HG02943 (cell line): ENCODE measurements at regions not wholly inside any gene's neighbourhood (a gene's known extent, or its start where the extent isn't known, plus 50 kb on each side); places are given as distances from the start of the nearest gene placed in this dataset.

Experiments
- ATAC-seq: cut with Tn5 transposase; IDR thresholded peaks from one replicate; pipeline ENCODE4 v1.9.1; 2021; ENCODE audit warnings: mild to moderate bottlenecking, low read depth, moderate library complexity; ENCODE audit not compliant: unreplicated experiment

DNA sequence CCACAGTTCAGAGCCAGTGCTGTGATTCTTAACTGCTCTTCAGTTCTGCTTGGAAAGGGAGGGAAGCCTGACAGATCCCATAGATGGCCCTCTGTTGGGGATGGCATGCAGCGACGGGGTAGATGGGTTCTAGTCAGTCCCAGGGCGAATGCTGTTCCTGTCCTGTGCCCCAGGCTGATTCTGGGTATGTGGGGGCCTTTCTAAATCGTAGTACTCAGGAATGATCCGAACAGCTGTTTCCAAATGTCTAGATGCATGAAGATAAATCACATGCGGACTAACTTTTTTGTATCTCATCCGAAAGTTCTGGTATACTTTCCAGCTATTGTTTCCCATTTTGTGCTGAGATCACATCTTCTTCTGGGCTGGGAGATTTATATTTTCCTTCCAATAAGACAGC lies 186.0 kb upstream of the MKI67 start:
- ATAC-seq: no peak

DNA sequence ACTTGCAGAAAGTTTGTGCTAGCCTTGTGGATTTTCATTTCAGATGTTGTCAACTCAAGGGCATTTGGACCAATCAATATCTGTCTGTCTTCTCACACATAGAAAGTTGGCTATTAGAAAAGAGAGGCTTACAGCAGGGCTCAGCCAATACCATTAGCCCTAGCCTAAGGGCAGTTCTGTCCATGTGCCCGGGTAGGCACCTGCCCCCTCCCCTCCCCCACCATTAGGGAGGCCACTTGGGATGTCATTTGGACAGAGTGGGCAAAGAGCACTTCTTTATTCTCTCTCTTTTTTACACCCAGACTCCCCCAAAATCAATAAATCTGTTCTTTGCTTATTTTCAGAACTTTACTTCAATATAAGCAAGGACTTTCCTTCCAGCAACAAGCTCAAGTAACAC lies 188.5 kb upstream of the MKI67 start:
- no peak for ATAC-seq

DNA sequence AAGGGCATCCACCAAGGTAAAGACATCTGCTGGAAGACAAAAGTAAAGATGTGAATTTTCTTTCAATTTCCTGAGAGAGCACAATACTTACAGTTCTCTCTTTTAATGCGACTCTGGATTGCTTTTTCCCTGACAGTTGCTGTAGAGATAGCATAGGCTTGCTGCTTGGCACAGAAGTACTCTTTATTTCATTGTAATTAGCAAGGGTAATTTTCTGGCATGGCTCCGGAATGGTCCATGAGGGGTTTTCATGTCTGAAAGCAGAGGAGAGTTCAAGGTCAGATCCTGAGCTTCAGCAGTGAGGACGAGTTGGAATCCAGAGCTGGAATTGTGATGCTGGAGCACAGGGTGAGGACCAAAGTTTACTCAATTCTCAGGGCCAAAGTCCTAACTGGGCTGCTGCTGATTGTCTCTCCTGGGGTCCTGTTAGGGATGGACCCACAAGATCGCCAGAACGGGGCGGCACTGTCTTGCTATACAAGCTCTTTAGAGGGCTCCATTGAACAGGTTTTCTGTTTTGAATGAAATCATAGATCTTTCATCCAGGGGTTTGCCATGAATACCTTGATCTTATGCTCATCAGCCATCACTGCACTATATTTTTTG lies 190.0 kb upstream of the MKI67 start:
- no peak for ATAC-seq

DNA sequence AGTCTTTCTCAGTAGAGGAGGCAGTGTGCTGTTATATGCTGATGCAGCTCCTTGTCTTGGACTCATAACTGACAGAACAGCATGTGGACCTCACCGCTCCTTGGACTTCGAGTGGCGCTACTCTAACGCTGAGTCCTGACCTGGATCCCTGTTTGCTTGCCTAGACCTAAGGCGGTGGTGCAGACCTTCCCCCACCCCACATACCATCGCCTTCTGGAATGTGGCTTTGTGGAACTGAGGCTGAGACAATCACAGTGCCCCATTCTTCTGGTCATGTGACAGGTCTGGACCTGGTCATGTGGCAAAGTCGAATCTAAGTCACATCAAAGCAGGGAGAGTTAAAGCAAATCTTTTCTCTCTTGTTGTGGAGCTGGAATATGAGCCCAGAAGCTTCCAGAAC lies 190.7 kb upstream of the MKI67 start:
- no peak for ATAC-seq

DNA sequence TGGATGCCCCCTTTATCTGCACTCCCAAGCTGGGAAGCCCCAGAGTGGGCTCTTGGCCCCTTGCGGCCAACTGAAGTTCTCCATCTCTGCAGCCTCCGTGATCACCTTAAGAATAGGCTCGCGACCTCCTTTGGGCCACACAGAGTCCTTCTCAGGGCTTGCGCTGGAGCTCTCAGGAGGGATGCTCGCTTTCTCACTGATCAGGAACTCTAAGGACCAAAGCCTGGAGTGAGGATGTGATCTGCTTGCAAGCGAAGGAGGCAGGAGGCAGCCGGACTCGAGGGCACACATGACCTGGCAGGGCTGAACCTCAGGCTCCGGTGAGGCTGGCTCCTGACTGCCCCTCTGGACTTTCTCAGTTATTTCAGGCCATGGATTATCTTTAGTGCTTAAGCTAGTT lies 192.1 kb upstream of the MKI67 start:
- no peak for ATAC-seq

DNA sequence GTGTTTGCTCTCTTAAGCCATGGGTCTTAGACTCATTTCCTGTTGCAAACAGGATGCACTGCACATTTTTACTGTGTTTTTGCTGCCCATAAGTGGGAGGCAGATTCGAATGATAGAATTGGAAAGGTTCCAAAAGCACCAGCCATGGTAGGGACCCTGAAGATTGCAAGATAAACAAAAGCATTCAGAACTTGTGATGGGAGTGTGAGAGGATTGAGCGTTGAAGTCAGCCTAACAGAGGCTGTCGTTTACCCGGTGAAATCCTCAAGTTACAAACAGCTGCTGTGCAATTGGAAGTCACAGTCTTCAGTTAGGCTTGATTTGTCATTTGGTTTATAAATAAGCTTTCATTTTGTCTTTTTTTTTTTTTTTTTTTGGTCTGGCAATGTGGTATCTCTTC lies 192.7 kb upstream of the MKI67 start:
- ATAC-seq: no peak

DNA sequence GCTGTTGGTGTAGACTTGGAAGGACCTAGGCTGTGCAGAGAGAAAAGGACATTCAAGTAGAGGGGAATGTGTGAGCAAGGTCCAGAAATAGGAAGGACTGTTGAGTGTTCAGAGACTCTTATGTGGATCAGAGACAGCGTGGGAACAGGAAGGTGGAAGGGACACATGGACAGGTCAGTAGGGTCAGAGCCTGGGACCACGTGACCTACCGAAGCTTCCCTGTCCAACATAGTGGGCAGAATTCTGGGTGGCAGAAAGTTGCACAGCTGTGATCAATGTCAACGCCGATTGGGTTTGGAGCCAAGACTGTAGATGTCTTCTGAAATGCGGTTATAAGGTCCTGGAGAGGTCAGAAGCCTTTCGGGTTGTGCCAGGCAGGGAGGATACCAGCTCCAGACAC lies 195.9 kb upstream of the MKI67 start:
- no peak for ATAC-seq

DNA sequence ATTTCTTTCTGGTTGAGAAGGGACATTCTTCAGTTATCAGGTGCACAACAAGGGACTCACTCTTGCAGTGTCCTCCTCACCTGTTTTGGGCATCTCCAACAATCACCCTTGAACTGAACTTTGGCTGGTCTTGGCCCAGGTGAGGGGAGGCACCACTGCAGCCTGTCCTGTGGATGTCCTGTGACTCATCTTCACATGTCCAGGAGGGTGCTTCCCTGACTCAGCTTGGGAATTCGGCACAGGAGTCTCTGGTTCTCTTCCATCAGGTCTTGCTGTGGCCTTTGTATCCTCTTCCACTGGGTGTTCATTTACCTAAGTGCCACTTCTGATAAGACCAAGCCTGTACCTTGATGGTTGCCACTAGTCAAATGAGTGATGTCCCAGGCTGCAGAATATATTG lies 196.7 kb upstream of the MKI67 start:
- ATAC-seq: no peak

DNA sequence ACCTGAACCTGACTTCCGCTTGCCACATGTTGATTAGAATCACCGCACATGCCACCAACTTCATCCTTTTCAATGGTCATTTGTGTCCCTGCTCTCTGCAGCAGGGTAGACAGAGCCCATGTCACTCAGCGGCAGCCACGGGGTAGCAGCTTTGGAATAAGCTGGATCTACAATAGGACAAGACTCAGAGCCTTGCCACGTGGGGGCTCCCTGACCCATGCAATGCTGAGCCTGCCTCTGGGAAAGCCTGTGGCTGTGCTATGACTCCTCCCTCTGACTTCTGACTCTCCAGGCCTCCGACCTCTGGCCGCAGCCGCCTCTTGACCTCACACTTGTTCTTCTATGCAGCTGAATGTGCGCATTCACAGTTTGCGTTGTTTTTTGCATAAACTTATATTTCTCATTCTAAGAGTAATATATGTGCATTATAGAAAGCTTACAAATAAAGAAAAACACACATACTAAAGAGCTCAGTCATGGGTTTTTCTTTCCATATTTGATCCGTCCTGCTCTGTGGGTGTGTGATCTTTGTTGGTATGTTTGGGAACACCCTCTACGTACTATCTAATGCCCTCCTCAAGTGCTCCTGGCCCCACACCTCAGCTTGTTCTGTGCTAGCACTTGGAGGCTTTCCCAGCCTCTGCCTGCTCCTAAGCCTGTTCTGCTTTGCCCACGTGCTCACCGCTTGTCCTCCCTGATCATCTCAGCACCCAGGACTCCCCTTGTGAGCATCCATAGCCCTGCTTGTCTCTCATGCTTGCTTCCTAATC lies 198.0 kb upstream of the MKI67 start:
- no peak for ATAC-seq

DNA sequence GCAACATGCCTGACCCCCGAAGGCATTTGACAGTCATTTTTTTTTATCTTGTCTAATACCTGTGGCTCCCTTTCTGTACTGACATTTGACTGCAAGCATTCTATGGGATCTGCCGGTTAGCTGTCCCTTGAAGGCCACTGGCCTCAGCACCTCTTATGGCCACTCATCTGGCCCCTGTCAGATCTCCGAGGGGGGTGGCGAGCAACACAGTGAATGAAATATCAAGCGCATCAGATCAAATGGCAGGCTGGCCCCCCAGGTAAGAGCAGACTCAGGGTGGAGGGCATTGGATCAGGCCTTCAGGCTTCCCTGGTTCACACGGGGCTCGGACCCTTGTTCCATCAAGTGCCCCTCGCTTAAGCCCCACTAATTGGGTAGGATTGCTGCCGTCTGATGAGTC lies 199.6 kb upstream of the MKI67 start:
- ATAC-seq: no peak

DNA sequence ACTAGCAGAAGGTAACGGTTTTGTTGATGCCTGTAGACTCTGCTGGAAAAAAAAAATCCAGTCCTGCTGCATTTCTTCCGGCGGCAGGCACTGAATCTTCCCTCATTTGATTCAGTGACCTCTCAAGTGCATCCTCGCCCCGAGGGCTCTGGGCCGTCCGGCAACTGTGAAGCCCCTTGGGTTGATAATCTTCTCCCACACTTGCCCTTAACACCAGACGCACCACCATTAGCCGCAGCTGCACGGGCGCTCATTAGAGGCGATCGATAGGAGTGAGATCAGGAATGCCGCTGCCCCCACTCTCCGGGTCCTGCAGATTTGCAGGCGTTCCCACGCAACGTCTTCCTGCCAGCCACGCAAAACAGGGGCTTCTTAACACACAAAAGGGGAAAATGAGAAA lies 200.0 kb upstream of the MKI67 start:
- no peak for ATAC-seq

DNA sequence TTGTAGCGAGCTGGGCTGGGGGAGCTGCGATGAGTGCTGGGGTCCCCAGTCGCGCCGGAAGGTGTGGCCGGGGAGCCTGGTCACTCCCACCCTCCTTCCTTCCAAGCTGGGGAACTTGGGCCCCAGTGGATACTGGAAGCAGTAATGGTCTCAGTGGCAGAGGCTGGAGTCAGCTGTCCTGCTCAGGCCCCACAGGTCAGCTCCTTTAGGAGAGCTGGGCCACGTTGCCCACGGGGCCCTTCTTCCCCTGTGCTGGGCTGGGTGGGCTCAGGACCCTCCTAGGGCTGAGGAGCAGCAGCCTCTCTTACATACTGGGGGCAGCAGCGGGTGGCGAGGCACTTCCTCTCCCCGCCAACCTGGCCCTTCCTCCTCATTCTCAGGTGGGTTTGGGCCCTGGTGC lies 200.6 kb upstream of the MKI67 start:
- no peak for ATAC-seq

DNA sequence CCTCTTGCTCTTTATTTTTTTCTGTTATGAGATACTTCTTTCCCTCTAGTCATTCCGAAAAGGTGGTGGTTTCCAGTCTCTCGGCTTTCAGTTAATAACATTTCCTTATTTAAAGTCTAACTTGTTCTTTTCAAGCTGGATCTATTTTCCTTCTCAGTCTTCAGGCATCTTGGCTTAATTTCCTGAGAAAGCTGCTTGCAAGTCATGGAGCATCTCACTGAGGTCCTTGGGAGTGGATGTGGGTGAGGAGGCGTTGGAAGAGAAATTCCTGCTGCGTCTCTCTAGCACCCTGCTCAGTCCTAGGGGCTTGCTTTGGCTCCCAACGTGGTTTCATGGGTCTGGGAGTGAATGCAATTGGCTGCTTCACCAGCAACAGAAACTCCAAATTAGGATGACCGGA lies 210.2 kb upstream of the MKI67 start:
- no peak for ATAC-seq

DNA sequence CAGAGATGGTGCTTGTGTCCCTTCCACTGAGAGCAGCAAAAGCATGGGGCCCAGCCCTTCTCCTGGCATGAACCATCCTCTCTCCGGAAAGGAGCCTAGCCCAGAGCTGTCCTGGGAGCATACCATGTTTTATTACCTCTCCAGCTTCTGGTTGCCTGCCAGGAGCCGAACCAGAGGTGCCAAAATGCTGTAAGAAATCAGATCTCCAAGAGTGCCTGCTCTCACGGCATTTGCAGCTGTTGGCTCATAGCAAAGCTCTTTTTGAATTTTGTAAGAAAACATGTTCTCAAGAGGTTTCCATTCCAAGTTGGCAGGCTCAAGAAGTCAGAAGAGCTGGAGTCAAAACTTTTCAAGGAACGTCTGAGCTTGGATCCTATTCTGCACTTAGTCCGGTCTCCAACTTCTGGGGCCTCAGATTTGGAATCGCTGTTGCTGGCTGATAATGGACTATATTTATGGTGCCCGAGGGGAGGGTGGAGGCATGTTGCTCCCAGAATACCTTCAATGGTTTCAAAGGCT lies 211.7 kb upstream of the MKI67 start:
- ATAC-seq: no peak

DNA sequence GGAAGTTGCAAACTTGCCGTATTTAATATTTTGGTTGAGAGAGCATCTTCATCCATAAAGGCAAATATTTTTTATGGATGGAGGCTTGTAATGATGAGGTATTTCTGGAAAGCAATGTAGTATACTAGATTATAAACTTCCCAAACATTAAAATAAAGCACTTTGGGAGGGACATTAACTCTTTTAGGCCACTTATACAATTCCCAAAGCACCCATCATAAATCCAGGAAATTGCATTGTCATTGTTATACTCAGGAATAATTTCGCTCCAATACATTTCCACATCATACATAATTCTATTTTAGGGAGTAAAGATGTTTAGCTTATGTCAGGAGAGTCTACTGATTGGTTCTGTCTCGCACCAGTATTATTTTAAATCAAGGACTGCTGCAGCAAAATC lies 212.7 kb upstream of the MKI67 start:
- ATAC-seq: no peak

DNA sequence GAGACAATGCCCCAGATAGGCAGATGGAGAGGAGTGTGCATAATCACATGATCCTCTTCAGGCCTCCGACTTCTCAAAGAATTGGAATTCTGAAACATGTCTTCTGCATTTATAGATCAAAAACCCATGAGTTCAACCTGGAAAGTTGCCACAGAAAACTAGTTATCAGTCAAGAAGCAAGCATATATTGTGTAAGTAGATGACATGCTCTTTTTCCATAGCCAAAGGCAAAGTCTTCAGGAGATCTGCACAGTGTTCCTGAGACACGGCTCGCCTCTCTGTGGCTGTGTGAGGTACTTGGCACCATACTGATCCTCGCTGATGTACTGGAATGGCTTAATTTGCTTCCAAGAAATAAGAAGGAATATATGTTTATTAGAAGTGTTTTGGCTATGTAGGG lies 213.5 kb upstream of the MKI67 start:
- ATAC-seq: no peak

DNA sequence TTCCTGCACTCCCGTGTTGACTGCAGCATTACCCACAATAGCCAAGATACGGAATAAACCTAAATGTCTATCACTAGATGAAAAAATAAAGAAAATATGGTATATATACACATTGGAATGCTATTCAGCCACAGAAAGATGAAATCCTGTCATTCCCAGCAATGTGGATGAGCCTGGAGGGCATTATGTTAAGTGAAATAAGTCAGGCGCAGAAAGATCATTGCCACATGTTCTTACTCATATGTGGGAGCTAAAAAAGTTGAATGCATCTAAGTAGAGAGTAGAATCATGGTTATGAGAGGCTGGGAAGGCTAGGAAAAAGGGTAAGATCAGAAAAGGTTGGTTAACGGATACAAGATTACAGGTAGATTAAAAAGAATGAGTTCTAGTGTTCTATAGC lies 219.1 kb upstream of the MKI67 start:
- ATAC-seq: no peak

DNA sequence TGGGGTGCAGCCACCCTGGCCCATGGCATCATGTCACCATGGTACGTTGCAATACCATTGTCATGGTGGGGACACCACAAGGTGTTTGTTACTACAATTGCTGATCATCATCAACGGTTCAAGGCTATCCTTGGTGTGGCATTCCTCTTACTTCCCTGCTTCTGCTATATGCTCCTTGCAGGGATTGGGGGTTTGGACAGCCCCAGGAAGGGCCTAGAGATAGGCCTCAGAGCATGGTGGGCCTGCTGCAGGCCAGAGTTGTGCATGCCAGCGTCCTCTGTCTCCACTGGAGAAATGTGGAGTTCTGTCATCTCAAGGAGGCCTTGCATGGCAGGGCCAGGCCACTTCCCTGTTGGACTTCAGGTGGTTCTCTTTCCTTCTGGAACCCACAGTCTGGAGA lies 234.6 kb upstream of the MKI67 start:
- no peak for ATAC-seq

DNA sequence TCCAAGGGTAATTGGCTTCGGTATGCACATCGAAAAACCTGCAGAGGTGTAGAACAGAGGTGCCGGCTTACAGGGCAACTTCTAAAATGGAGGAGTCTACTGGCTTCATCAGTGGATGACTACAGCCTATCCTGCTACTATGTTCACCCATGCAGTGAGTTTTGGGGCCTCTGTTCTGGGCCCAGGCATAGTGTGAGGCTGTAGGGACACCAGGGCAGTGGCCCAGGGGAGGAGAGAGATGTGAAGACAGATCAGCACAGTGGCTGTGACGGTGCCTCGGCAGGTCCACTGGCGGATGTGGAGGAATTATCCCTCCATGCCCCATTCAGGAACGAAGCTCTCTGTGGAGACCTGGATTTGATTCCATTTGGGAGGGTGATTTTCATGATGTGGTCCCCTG lies 235.3 kb upstream of the MKI67 start:
- ATAC-seq: no peak

DNA sequence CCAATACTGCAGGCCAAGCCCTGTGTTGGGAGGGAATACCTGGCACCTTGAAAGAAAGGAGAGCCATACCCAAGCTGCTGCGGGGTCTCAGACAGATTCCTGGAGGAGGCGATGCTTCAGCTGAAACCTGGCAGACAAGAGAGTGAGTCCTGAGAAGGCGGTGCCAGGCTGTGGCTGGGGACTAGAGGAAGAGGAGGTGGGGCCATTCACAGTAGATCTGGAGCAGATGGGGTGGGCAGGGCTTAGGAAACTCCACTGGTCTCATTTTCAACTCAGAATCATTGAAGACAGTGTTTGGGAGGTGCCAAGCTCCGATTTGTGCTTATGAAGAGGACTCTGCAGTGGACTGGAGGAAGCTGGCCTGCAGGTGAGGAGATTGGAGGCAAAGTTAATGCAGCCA lies 236.3 kb upstream of the MKI67 start:
- ATAC-seq: no peak

DNA sequence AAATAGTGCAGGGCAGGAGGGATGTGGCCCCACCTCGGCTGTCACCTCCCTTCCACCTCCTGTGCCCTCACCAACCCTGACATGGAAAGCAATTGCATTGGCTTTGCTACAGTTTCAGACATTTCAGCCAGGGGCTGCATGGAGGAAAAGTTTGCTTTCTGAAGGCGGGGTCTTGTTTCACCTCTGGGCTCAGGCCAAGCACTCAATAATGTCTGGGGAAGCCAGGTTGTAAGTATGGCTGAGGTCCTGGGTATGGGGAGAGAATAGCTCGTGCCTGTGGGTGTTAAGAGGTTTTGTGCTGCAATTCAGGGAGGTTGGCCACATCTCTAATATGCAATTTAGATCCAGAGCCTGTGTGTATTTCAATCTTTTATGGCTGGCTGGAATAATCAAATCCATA lies 238.4 kb upstream of the MKI67 start:
- no peak for ATAC-seq

DNA sequence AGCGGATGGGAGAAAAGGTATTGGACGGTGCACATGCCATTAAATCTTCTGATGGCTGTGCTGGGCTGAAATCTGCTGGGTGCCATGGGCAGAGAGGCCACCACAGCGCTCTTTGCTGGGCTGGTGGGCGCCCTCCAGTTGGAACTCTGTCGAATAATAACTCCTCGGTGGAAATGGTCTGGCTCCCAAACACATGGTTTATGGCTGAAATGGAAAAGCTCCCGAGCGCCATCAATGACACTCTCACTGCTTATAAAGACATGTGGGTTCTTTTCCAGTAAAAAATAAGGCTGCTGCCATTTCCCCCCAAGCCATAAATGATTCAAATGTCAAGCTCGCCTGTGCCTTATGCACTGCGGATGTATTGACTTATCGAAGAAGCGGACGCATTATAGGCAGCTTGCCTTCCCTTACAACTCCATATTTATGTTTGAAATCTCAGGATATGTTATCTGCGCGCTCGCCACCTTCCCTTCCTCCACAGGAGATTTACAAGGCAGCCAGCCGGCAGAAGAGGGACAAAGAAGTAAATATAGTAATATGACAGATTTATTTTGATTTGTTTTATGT lies 239.0 kb upstream of the MKI67 start:
- ATAC-seq: no peak
